ENCODE measurements at regions not wholly inside any gene's neighbourhood (a gene's known extent, or its start where the extent isn't known, plus 50 kb on each side); places are given as distances from the start of the nearest gene placed in this dataset.
"Not testable (repeated sequence)": the region's sequence is repeated elsewhere in the genome, so short reads cannot be mapped to it uniquely, and the experiment has no call there.

GRCh38 chr6:6818078-6818639, 229.6 kb downstream of the LY86 start:
- DNase-seq: no peak

GRCh38 chr6:6820641-6821238, 232.2 kb downstream of the LY86 start:
- no peak for DNase-seq

DNA sequence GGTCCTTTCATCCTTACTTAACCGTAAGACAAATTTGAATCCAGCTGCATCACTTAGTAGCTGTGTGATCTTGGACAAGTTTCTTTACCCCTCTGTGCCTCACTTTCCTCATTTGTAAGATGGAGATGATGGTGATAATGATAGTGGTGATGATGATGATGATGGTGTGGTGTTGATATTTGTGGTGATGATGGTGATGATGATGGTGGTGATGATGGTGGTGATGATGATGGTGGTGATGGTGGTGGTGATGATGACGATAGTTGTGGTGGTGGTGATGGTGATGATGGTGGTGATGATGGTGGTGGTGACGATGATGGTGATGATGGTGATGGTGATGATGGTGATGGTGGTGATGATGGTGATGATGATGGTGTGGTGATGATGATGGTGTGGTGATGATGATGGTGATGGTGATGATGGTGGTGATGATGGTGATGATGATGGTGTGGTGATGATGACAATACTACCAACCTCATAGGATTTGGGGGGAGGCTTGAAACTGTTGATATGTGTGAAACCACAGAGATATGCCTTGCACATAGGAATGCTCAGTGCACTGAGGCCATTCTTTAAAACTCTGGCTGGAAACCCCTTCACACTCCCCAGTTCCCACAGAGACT, 233.2 kb downstream of the LY86 start:
- DNase-seq: no peak

- no peak for DNase-seq
Measured at GRCh38 chr6:6823030-6823429, 234.5 kb downstream of the LY86 start.

GRCh38 chr6:6823568-6824224, 235.2 kb downstream of the LY86 start:
- no peak for DNase-seq

GRCh38 chr6:6824381-6824780, 235.9 kb downstream of the LY86 start:
- DNase-seq: no peak

DNA sequence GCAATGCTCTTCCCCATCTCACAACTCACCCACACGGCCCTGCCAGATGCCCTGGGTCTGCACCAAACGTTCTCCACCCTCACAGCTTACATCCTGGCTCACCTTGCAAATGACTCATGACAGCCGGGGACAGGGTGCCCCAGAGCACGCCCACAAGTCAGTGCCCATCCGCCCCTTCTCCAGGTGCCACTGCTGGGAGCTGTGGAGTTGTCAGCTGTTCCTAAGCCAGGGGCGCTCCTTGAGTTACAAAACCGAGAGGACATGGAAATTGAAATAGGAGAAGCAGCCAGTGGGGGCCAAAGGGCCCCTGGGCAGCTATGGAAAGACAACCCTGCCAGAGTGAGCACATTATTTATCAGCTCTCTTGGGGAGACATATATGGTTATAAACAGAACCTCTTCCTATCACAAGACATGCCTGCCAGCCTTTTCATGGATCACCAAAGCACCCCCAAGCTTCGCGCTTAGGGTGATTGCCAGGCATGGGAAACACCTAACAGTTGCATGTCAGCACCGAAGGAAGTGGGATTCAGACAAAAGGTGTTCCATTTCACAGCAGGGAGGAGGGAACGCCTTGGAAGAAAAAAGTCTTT, 236.8 kb downstream of the LY86 start:
- DNase-seq: peak; percentile 57

DNA sequence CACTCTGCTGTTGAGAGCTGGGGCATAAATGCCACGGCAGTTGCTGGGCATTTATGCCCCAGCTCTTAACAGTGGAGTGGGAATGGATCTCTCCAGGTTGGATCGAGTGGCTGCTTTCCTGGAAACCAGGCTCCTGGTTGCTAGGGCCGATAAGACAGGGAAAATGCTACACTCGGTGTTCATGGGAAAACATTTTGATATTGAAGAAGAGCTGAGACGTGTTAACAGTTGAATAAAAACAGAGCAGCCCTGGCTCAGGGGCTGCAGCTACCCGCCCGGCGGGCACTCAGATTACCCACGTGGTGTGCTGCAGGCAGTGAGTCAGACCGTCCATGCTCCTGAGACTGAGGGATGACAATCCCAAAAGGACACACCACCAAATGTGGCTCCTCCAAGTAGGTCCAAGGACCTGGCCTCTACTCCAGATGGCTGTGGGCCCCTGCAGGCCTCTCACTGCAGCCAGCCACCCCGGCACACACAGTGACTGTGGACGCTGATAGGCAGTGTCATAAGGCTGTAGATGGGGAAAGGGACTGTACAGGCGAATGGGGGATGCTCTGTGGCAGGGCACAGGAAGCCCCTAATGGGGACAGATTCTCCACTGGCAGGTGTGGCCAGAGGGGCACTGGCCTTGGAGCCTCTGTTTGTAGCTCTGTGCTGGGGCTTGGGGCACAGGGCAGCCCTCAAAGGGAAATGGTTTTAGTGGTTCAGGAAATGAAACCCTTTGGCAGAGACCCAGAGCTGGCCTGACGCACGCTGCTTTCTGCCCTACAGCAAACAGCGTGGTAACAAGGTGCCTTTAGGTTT, 237.8 kb downstream of the LY86 start:
- peak; percentile 71 for DNase-seq

DNA sequence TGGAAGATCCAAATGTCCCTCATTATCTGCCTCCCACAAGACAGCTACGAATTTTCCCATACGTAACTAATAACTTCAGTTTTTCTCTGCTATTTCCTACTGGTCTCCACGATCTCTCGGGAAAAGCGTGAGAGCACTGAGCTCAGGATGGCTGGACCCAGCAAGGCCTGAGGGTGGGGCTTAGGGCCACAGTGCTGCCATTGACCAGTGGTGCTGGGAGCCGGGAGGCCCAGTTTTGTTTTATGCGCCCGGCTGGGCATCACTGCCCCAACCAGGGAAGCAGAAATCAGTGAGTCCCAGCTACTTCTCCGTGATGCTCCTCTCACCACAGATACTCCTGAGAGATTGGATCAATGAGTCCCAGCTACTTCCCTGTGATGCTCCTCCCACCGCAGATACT, 238.4 kb downstream of the LY86 start:
- DNase-seq: no peak

- no peak for DNase-seq
Measured at GRCh38 chr6:6829872-6830685, 241.6 kb downstream of the LY86 start.

DNA sequence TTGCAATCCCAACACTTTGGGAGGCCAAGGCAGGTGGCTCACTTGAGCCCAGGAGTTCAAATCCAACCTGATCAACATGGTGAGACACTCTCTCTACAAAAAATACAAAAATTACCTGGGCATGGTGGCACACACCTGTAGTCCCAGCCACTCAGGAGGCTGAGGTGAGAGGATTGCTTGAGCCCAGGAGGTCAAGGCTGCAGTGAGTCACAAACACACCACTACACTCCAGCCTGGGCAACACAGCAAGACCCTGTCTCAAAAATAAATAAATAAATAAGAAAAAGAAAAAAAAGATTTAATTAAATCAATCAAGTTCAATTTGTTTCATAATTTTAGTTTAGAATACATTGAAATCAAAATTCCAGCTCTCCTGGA, 242.2 kb downstream of the LY86 start:
- DNase-seq: not testable (repeated sequence)

DNA sequence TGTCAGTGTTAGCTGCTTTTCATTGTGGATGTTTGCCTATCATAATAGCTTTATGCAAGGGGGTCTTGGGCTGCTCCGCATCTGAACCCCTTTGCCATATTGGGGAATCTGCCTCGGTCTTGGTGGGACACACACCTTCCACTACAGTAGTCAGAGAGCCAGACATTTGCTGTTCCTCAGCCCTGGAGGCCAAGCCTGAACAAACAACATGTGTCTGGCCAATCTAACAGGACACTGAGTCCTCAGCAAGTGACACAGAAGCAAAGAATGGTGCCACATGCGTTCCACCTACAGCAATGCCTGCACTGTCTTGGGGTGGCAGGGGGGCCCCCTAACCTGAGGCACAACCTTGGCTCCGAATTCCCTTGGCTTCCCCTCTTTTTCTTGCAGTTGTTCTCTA, 243.9 kb downstream of the LY86 start:
- DNase-seq: no peak

DNA sequence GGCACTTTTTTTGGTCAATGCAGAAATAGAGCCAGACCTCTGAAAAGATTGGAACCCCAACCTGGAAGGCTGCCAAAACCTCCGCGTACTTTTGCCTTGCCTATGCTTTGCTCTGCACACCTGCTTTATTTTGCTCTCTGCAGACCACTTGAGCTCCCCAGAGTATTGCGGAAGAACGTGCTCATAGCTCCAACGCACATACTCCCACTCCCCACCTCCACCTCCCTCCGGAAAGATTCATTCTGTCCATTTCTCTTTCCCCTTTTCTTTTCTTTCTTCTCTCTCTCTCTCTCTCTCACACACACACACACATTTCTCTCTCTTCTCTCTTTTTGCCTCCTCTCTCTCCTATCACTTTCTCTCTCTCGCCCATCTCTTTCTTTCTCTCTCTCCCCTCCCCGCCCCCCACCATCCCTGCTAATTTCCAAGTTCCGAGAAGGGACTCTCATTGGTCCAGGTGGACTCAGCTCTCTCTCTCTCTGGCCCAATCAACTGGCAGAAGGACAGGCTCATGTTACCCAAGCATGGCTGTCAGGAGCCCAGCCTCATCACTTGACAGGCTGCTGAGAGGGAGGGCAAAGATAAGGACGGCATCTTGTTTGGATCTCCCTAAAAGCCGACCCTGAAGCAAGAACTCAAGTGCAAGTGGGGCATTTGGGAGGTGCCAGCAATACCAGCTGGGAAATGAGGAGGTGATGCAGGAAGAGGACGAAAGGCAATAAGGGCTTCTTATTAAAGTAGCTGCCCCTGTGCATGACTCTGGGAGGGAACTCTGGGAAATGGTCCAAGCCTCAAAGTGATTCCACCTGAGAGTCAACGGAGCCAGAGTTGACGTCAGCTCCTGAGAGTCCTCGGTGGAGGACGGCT, 246.1 kb downstream of the LY86 start:
- DNase-seq: no peak

GRCh38 chr6:6835223-6835503, 246.6 kb downstream of the LY86 start:
- no peak for DNase-seq

- DNase-seq: no peak
Measured at GRCh38 chr6:6836609-6837406, 248.3 kb downstream of the LY86 start.

DNA sequence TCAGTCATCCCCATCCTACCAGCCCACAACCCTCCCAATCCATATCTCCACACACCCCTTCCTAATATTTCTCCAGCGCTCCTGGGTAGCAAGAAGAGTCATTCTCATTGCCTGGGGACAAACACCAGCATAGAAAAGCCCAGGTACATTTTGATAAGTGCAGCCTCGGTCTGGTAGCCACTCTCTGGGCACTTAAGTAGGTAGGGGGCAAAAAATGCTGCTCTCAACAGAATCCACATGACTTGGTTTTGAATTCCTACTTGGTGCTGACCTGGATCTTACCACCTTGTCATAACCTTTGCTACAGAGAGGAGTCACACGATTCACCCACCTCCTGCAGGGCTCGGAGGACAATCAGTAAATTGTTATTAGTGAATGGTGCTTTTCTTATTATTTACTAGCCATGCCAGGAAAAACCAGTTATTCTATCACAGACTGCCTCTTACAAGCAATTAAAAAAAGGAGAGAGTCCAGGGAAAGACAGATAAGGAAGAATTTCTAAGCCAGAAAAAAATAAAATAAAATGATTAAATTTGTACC, 249.1 kb downstream of the LY86 start:
- DNase-seq: no peak

GRCh38 chr6:6840831-6841291, 252.3 kb downstream of the LY86 start:
- DNase-seq: no peak

DNA sequence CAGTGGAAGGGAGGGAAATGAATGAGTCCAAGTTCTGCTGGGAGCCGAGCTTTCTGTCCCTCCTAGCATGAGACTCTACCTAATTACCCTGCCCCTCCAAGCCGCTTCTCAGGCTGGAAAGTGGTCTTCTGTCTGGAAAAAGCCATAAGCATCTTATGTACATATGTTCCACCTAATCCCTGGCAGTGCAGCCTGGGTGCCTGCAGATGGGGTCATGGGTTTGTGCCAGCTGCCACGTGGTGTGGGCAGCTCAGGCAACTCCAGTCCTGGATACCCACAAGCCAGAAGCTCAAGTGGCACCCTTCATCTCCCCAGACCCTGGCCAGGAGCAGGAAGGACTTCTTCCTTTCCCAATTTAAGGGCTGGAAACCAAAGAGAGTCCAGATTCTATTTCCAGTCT, 253.1 kb downstream of the LY86 start:
- DNase-seq: no peak

DNA sequence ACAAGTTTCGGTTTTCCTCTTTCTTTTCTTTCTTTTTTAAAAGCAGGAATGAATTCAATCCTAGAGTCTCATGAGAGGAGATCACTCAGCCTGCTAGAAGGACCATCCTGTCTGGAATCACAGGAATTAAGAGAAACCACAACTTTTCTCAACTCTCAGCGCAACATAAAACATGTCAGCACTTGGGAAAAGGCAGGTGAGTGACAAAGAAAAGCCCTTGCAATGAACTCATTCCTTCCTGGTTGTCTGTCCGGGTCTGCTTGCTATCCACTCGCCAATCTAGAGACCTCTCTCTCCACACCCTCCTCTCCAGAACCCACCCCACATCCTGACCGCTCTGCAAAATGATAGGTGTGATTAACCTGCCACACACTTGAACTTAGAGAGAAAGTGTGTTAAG, 253.8 kb downstream of the LY86 start:
- DNase-seq: no peak

- no peak for DNase-seq
Measured at GRCh38 chr6:6843057-6843627, 254.6 kb downstream of the LY86 start.

Measured in femur (tissue), 1 donor.